ENCODE measurements at regions not wholly inside any gene's neighbourhood (a gene's known extent, or its start where the extent isn't known, plus 50 kb on each side); places are given as distances from the start of the nearest gene placed in this dataset.

- Mint-ChIP-seq H3K4me1 (ENCODE audit: low read depth) (peaks cover 8% of the 10 kb centered on the region), H3K36me3 (ENCODE audit: insufficient read depth) (no peaks in the 10 kb centered on the region), H3K27me3 (ENCODE audit: low read depth) (peaks cover 3% of the 10 kb centered on the region), H3K4me3 (no peak overlapping the region), H3K9me3 (no peaks in the 10 kb centered on the region)
- no peak for DNase-seq
- ATAC-seq, result peak; percentile 43 to 48
Observed at GRCh38 chr5:86918246-86918645, 300.5 kb downstream of the COX7C start.

GRCh38 chr5:86926033-86926432 lies 308.3 kb downstream of the COX7C start:
- Mint-ChIP-seq H3K4me3 (no peak overlapping the region), H3K9me3 (no peaks in the 10 kb centered on the region), H3K36me3 (ENCODE audit: insufficient read depth) (no peaks in the 10 kb centered on the region), H3K27me3 (ENCODE audit: low read depth) (peaks cover 18% of the 10 kb centered on the region), H3K4me1 (ENCODE audit: low read depth) (no peaks in the 10 kb centered on the region)
- no peak for ATAC-seq
- DNase-seq, result no peak

GRCh38 chr5:86929123-86929766 lies 311.5 kb downstream of the COX7C start:
- no peak for ATAC-seq
- H3K27me3 Mint-ChIP-seq (ENCODE audit: low read depth), result peaks cover 21% of the 10 kb centered on the region
- H3K36me3 Mint-ChIP-seq (ENCODE audit: insufficient read depth), result no peaks in the 10 kb centered on the region
- no peaks in the 10 kb centered on the region for H3K9me3 Mint-ChIP-seq
- no peaks in the 10 kb centered on the region for H3K4me1 Mint-ChIP-seq (ENCODE audit: low read depth)
- DNase-seq, result no peak
- no peak overlapping the region for H3K4me3 Mint-ChIP-seq

- ATAC-seq, result no peak
- Mint-ChIP-seq H3K36me3 (ENCODE audit: insufficient read depth) (no peaks in the 10 kb centered on the region), H3K4me3 (no peak overlapping the region), H3K27me3 (ENCODE audit: low read depth) (peaks cover 9% of the 10 kb centered on the region), H3K4me1 (ENCODE audit: low read depth) (no peaks in the 10 kb centered on the region), H3K9me3 (no peaks in the 10 kb centered on the region)
- no peak for DNase-seq
Observed at GRCh38 chr5:86951761-86952160, 315.9 kb upstream of the RASA1 start.

GRCh38 chr5:86964889-86965288 lies 302.8 kb upstream of the RASA1 start:
- Mint-ChIP-seq H3K9me3 (no peaks in the 10 kb centered on the region), H3K4me1 (ENCODE audit: low read depth) (peaks cover 2% of the 10 kb centered on the region), H3K4me3 (no peak overlapping the region), H3K36me3 (ENCODE audit: insufficient read depth) (no peaks in the 10 kb centered on the region), H3K27me3 (ENCODE audit: low read depth) (peaks cover 2% of the 10 kb centered on the region)
- DNase-seq (no peak), ATAC-seq (no peak)

- DNase-seq (no peak), ATAC-seq (no peak)
- Mint-ChIP-seq H3K27me3 (ENCODE audit: low read depth) (peaks cover 2% of the 10 kb centered on the region), H3K4me1 (ENCODE audit: low read depth) (peaks cover 4% of the 10 kb centered on the region), H3K9me3 (no peaks in the 10 kb centered on the region), H3K36me3 (ENCODE audit: insufficient read depth) (no peaks in the 10 kb centered on the region), H3K4me3 (no peak overlapping the region)
Observed at GRCh38 chr5:86968301-86968753, 299.4 kb upstream of the RASA1 start.

GRCh38 chr5:86970361-86970760 lies 297.3 kb upstream of the RASA1 start:
- ATAC-seq (no peak), DNase-seq (no peak)
- Mint-ChIP-seq H3K4me1 (ENCODE audit: low read depth) (peaks cover 4% of the 10 kb centered on the region), H3K27me3 (ENCODE audit: low read depth) (peaks cover 2% of the 10 kb centered on the region), H3K4me3 (no peak overlapping the region), H3K36me3 (ENCODE audit: insufficient read depth) (no peaks in the 10 kb centered on the region), H3K9me3 (no peaks in the 10 kb centered on the region)

GRCh38 chr5:86971034-86971571 lies 296.6 kb upstream of the RASA1 start:
- Mint-ChIP-seq H3K36me3 (ENCODE audit: insufficient read depth) (no peaks in the 10 kb centered on the region), H3K4me1 (ENCODE audit: low read depth) (peaks cover 4% of the 10 kb centered on the region), H3K27me3 (ENCODE audit: low read depth) (peaks cover 2% of the 10 kb centered on the region), H3K4me3 (no peak overlapping the region), H3K9me3 (no peaks in the 10 kb centered on the region)
- no peak for ATAC-seq
- DNase-seq, result no peak

- Mint-ChIP-seq H3K36me3 (ENCODE audit: insufficient read depth) (no peaks in the 10 kb centered on the region), H3K4me3 (no peak overlapping the region), H3K27me3 (ENCODE audit: low read depth) (peaks cover 3% of the 10 kb centered on the region), H3K4me1 (ENCODE audit: low read depth) (peaks cover 2% of the 10 kb centered on the region), H3K9me3 (no peaks in the 10 kb centered on the region)
- ATAC-seq, result no peak
- no peak for DNase-seq
Observed at GRCh38 chr5:86974955-86975354, 292.7 kb upstream of the RASA1 start.

GRCh38 chr5:86977190-86977589 lies 290.5 kb upstream of the RASA1 start:
- H3K36me3 Mint-ChIP-seq (ENCODE audit: insufficient read depth), result no peaks in the 10 kb centered on the region
- no peak overlapping the region for H3K4me3 Mint-ChIP-seq
- no peaks in the 10 kb centered on the region for H3K9me3 Mint-ChIP-seq
- H3K4me1 Mint-ChIP-seq (ENCODE audit: low read depth), result no peaks in the 10 kb centered on the region
- no peak for ATAC-seq
- no peak for DNase-seq
- peaks cover 4% of the 10 kb centered on the region for H3K27me3 Mint-ChIP-seq (ENCODE audit: low read depth)

GRCh38 chr5:86977808-86978207 lies 289.9 kb upstream of the RASA1 start:
- H3K9me3 Mint-ChIP-seq, result no peaks in the 10 kb centered on the region
- no peak for ATAC-seq
- no peaks in the 10 kb centered on the region for H3K4me1 Mint-ChIP-seq (ENCODE audit: low read depth)
- no peak overlapping the region for H3K4me3 Mint-ChIP-seq
- no peaks in the 10 kb centered on the region for H3K36me3 Mint-ChIP-seq (ENCODE audit: insufficient read depth)
- no peak for DNase-seq
- peaks cover 4% of the 10 kb centered on the region for H3K27me3 Mint-ChIP-seq (ENCODE audit: low read depth)

- H3K36me3 Mint-ChIP-seq (ENCODE audit: insufficient read depth), result no peaks in the 10 kb centered on the region
- no peak for ATAC-seq
- no peaks in the 10 kb centered on the region for H3K4me1 Mint-ChIP-seq (ENCODE audit: low read depth)
- peaks cover 4% of the 10 kb centered on the region for H3K27me3 Mint-ChIP-seq (ENCODE audit: low read depth)
- no peak for DNase-seq
- H3K4me3 Mint-ChIP-seq, result no peak overlapping the region
- H3K9me3 Mint-ChIP-seq, result no peaks in the 10 kb centered on the region
Observed at GRCh38 chr5:86979811-86980411, 287.8 kb upstream of the RASA1 start.

- H3K27me3 Mint-ChIP-seq (ENCODE audit: low read depth), result peaks cover 4% of the 10 kb centered on the region
- no peaks in the 10 kb centered on the region for H3K4me1 Mint-ChIP-seq (ENCODE audit: low read depth)
- no peaks in the 10 kb centered on the region for H3K36me3 Mint-ChIP-seq (ENCODE audit: insufficient read depth)
- H3K4me3 Mint-ChIP-seq, result no peak overlapping the region
- no peak for ATAC-seq
- H3K9me3 Mint-ChIP-seq, result no peaks in the 10 kb centered on the region
- DNase-seq, result no peak
Observed at GRCh38 chr5:86981898-86982297, 285.8 kb upstream of the RASA1 start.

GRCh38 chr5:86983208-86983607 lies 284.5 kb upstream of the RASA1 start:
- peaks cover 5% of the 10 kb centered on the region for H3K27me3 Mint-ChIP-seq (ENCODE audit: low read depth)
- no peaks in the 10 kb centered on the region for H3K36me3 Mint-ChIP-seq (ENCODE audit: insufficient read depth)
- DNase-seq (no peak), ATAC-seq (no peak)
- H3K4me1 Mint-ChIP-seq (ENCODE audit: low read depth), result no peaks in the 10 kb centered on the region
- no peaks in the 10 kb centered on the region for H3K9me3 Mint-ChIP-seq
- H3K4me3 Mint-ChIP-seq, result no peak overlapping the region

GRCh38 chr5:86986837-86987236 lies 280.8 kb upstream of the RASA1 start:
- ATAC-seq (no peak), DNase-seq (no peak)
- H3K9me3 Mint-ChIP-seq, result no peaks in the 10 kb centered on the region
- H3K4me3 Mint-ChIP-seq, result no peak overlapping the region
- H3K4me1 Mint-ChIP-seq (ENCODE audit: low read depth), result no peaks in the 10 kb centered on the region
- peaks cover 2% of the 10 kb centered on the region for H3K27me3 Mint-ChIP-seq (ENCODE audit: low read depth)
- H3K36me3 Mint-ChIP-seq (ENCODE audit: insufficient read depth), result no peaks in the 10 kb centered on the region

Measured in activated T-cell treated with anti-CD3 and anti-CD28 coated beads, Interleukin-2, amount 50 U/mL, for 4 hours (primary cell).